K562 (cell line): ENCODE measurements at regions not wholly inside any gene's neighbourhood (a gene's known extent, or its start where the extent isn't known, plus 50 kb on each side); places are given as distances from the start of the nearest gene placed in this dataset.

Experiments
- ATAC-seq: fragments of 200-7000 bp; cut with Tn5 transposase; 3 replicates; pipeline ENCODE4 v1.9.1; 2020; ENCODE audit warnings: moderate library complexity
- BruUV-seq: library from RNA; stranded (reverse); fragments of 400-500 nt; replicated peaks from 2 replicates; lab custom pipeline; 2021; lab: Mats Ljungman, UMichigan
- CTCF ChIA-PET: fragments of 300-600 bp; formaldehyde crosslinking; extraction: SDS; loops from one replicate; lab custom pipeline; 2021; ENCODE audit warnings: low intra/inter-chr PET ratio; lab: Yijun Ruan, JAX
- POLR2A ChIA-PET: fragments of 300-600, 350-650 bp; sonication (Branson Sonifier 250); formaldehyde crosslinking; extraction: SDS; loops from one replicate; lab custom pipeline; 2021; ENCODE audit warnings: antibody characterized with exemption, inconsistent platforms; lab: Yijun Ruan, JAX
- DNase-seq, 4 experiments: peaks; one replicate each; pipeline versions ENCODE4 v3.0.0 to v3.0.0-alpha.2; 2011 to 2018; ENCODE audit warnings: low spot score in 3 of 4, mixed read lengths in 3 of 4; ENCODE audit errors: extremely low read depth in 1 of 4
- FAIRE-seq: peaks from 2 replicates; lab custom pipeline; 2011; peaks lifted over from hg19 to GRCh38; lab: Jason Lieb, UNC
- H2AFZ ChIP-seq: 2 replicates; pipeline ENCODE4 v1.6.0; 2011; ENCODE audit warnings: low read depth, low read length, control low read depth, inconsistent platforms
- H3K27ac ChIP-seq: fragments of 200-600 bp; 3 replicates; pipeline ENCODE4 v1.8.0; 2011; ENCODE audit warnings: low read depth, mild to moderate bottlenecking, control low read depth, inconsistent platforms, low read length, moderate library complexity, mixed read lengths; ENCODE audit errors: extremely low read depth
- H3K27me3 ChIP-seq, 2 experiments: fragments of 300-600 bp in 1 of 2; 2 replicates in 1 of 2; 3 replicates in 1 of 2; pipeline versions ENCODE4 v1.6.0 to v1.8.0; 2011; ENCODE audit warnings: inconsistent platforms in 2 of 2, low read length in 2 of 2, mild to moderate bottlenecking in 1 of 2, mixed read lengths in 1 of 2, moderate library complexity in 1 of 2; ENCODE audit not compliant: control insufficient read depth in 2 of 2, insufficient read depth in 2 of 2
- H3K36me3 ChIP-seq: fragments of 300-600 bp; 3 replicates; pipeline ENCODE4 v1.8.0; 2011; ENCODE audit warnings: mild to moderate bottlenecking, low read length, inconsistent platforms; ENCODE audit not compliant: control insufficient read depth, insufficient read depth
- H3K4me1 ChIP-seq, 2 experiments: fragments of 200-600 bp in 1 of 2; replicated peaks in 1 of 2; 2 replicates in 1 of 2; 3 replicates in 1 of 2; pipeline versions ENCODE4 v1.5.1 to v1.8.0; 2011; ENCODE audit warnings: inconsistent platforms in 2 of 2, low read length in 2 of 2, mild to moderate bottlenecking in 1 of 2, mixed read lengths in 1 of 2, moderate library complexity in 1 of 2; ENCODE audit not compliant: control insufficient read depth in 2 of 2, insufficient read depth in 2 of 2
- H3K4me2 ChIP-seq: 2 replicates; pipeline ENCODE4 v1.6.1; 2011; ENCODE audit warnings: low read length, control low read depth, inconsistent platforms, mixed read lengths; ENCODE audit not compliant: insufficient read depth
- H3K4me3 ChIP-seq: fragments of 200-600 bp; sonication (generic), shearing (Covaris generic); 2 replicates; pipeline ENCODE4 v1.5.1; 2016; ENCODE audit warnings: control low read depth, inconsistent platforms
- H3K79me2 ChIP-seq: fragments of 200-600 bp; 3 replicates; pipeline ENCODE4 v1.8.0; 2011; ENCODE audit warnings: low read length, inconsistent platforms; ENCODE audit not compliant: control insufficient read depth, insufficient read depth
- H3K9ac ChIP-seq, 2 experiments: 2 replicates each; pipeline versions ENCODE4 v1.6.0 to v1.6.1; 2011; ENCODE audit warnings: low read depth in 2 of 2, low read length in 2 of 2, control low read depth in 1 of 2, inconsistent platforms in 1 of 2, mild to moderate bottlenecking in 1 of 2, mixed read lengths in 1 of 2; ENCODE audit not compliant: insufficient read depth in 1 of 2
- H3K9me1 ChIP-seq: one replicate; pipeline ENCODE4 v1.6.0; 2011; ENCODE audit warnings: inconsistent platforms, mild to moderate bottlenecking, low read length, moderate library complexity; ENCODE audit not compliant: control insufficient read depth, insufficient read depth
- H3K9me3 ChIP-seq: replicated peaks from 2 replicates; pipeline ENCODE4 v1.5.1; 2011; ENCODE audit warnings: low read depth, low read length, inconsistent platforms; ENCODE audit not compliant: control insufficient read depth, insufficient read depth
- H4K20me1 ChIP-seq: replicated peaks from 2 replicates; pipeline ENCODE4 v1.6.1; 2011; ENCODE audit warnings: low read length, inconsistent platforms, mixed read lengths; ENCODE audit not compliant: control insufficient read depth, insufficient read depth
- ARID3B ChIP-seq: fragments of 250-450 bp; sonication (Bioruptor Pico); IDR thresholded peaks from 2 replicates; pipeline ENCODE4 v1.4.0; 2020; ENCODE audit warnings: borderline replicate concordance
- CREBBP ChIP-seq: IDR thresholded peaks from one replicate; pipeline ENCODE4 v1.6.1; 2012; ENCODE audit warnings: low read depth, mild to moderate bottlenecking, control low read depth, inconsistent platforms, low read length
- ERF ChIP-seq: fragments of 450-650 bp; formaldehyde crosslinking; IDR thresholded peaks from 2 replicates; pipeline ENCODE4 v1.4.0; 2020; ENCODE audit warnings: mild to moderate bottlenecking, mixed read lengths
- HEY1 ChIP-seq: fragments of 250-450 bp; sonication (Bioruptor Pico); IDR thresholded peaks from 2 replicates; pipeline ENCODE4 v1.5.0; 2020; ENCODE audit warnings: mild to moderate bottlenecking, moderate library complexity, borderline replicate concordance
- KLF1 ChIP-seq: fragments of 450-650 bp; IDR thresholded peaks from 2 replicates; pipeline ENCODE4 v1.6.1; 2016; ENCODE audit warnings: missing genetic modification characterization, missing compliant biosample characterization
- MCM5 ChIP-seq: fragments of 450-650 bp; IDR thresholded peaks from 2 replicates; pipeline ENCODE4 v1.6.1; 2016; ENCODE audit warnings: low read depth
- MEIS2 ChIP-seq: fragments of 450-650 bp; IDR thresholded peaks from 2 replicates; pipeline ENCODE4 v1.6.1; 2014; ENCODE audit warnings: mild to moderate bottlenecking; ENCODE audit not compliant: partially characterized antibody
- NCOA4 ChIP-seq: fragments of 450-650 bp; IDR thresholded peaks from 2 replicates; pipeline ENCODE4 v1.6.1; 2018; ENCODE audit warnings: mild to moderate bottlenecking; ENCODE audit not compliant: partially characterized antibody
- POLR3G ChIP-seq: IDR thresholded peaks from 2 replicates; pipeline ENCODE4 v1.6.1; 2011; ENCODE audit not compliant: insufficient read length, insufficient replicate concordance; ENCODE audit errors: extremely low read depth
- RAD21 ChIP-seq, 2 experiments: fragments of 250-450 bp in 1 of 2; fragments of 450-650 bp in 1 of 2; sonication (Bioruptor Pico) in 1 of 2; formaldehyde crosslinking in 1 of 2; IDR thresholded peaks in 1 of 2; conservative IDR thresholded peaks in 1 of 2; 2 replicates each; pipeline versions ENCODE4 v1.4.0 to v1.8.0; 2020 to 2022; ENCODE audit warnings: mild to moderate bottlenecking in 2 of 2, moderate library complexity in 1 of 2
- RBFOX2 ChIP-seq: fragments of 200-400 bp; formaldehyde crosslinking; IDR thresholded peaks from 2 replicates; pipeline ENCODE4 v1.6.1; 2017; ENCODE audit warnings: low read depth, mild to moderate bottlenecking, low read length, moderate library complexity
- SIN3A ChIP-seq, 2 experiments: fragments of 150-350 bp in 1 of 2; IDR thresholded peaks; 2 replicates each; pipeline ENCODE4 v1.6.1; 2011 to 2016; ENCODE audit warnings: borderline replicate concordance in 2 of 2, low read depth in 2 of 2, low read length in 2 of 2, mild to moderate bottlenecking in 2 of 2, moderate library complexity in 2 of 2; ENCODE audit not compliant: control insufficient read depth in 1 of 2
- SREBF1 ChIP-seq: fragments of 150-350 bp; IDR thresholded peaks from 2 replicates; pipeline ENCODE4 v1.6.1; 2014; ENCODE audit warnings: antibody characterized with exemption, low read depth, low read length, borderline replicate concordance
- U2AF2 ChIP-seq: fragments of 200-400 bp; formaldehyde crosslinking; optimal IDR thresholded peaks from 2 replicates; pipeline ENCODE3; 2017; ENCODE audit warnings: low read depth, mild to moderate bottlenecking, low read length
- XRCC5 ChIP-seq: fragments of 200-400 bp; formaldehyde crosslinking; IDR thresholded peaks from 2 replicates; pipeline ENCODE4 v1.6.1; 2017; ENCODE audit warnings: low read depth, mild to moderate bottlenecking, low read length
- ZFPM2 ChIP-seq: fragments of 250-450 bp; sonication (Bioruptor Pico); IDR thresholded peaks from 2 replicates; pipeline ENCODE4 v1.5.1; 2022; ENCODE audit warnings: mild to moderate bottlenecking
- ZNF140 ChIP-seq: fragments of 250-450 bp; sonication (Bioruptor Pico); IDR thresholded peaks from 2 replicates; pipeline ENCODE4 v1.8.0; 2021; ENCODE audit warnings: moderate library complexity, mild to moderate bottlenecking, inconsistent platforms
- ZNF57 ChIP-seq: fragments of 450-650 bp; formaldehyde crosslinking; IDR thresholded peaks from 2 replicates; pipeline ENCODE4 v1.4.0; 2020; ENCODE audit warnings: mild to moderate bottlenecking, moderate library complexity
- ZNF695 ChIP-seq: fragments of 450-650 bp; formaldehyde crosslinking; IDR thresholded peaks from 2 replicates; pipeline ENCODE4 v1.4.0; 2020; ENCODE audit warnings: mild to moderate bottlenecking, moderate library complexity
- WGBS: fragments of 100-300 bp; shearing (Covaris generic); methylation state at CpG from one replicate; pipeline ENCODE4 v1.1.6; 2016; ENCODE audit warnings: low coverage, mixed read lengths; ENCODE audit not compliant: insufficient coverage; ENCODE audit errors: missing lambda C conversion rate; 5-methylcytosine and 5-hydroxymethylcytosine counted together
- in situ Hi-C: fragments of 300-500 bp; cut with MboI; formaldehyde crosslinking; loops from 4 replicates; pipeline ENCODE4 v1.15.0; 2018; ENCODE audit warnings: inconsistent platforms, mixed read lengths
- intact Hi-C: fragments of 100-400 bp; cut with micrococcal nuclease; formaldehyde crosslinking; loops from 2 replicates; pipeline ENCODE4 v1.14.2; 2022

GRCh38 chr10:108812296-108812695 lies 1111.0 kb downstream of the XPNPEP1 start:
- FAIRE-seq: no peak
- in situ Hi-C loops: no loop called here
- intact Hi-C loops: no loop called here
- H3K4me2 ChIP-seq: no peak overlapping the region
- no peak for ATAC-seq
- H3K4me1 ChIP-seq: no peaks in the 10 kb centered on the region
- H3K9me3 ChIP-seq: no peaks in the 10 kb centered on the region
- H3K36me3 ChIP-seq: no peaks in the 10 kb centered on the region
- BruUV-seq: no TSS peak
- H2AFZ ChIP-seq: no peak overlapping the region
- H3K9me1 ChIP-seq: no peaks in the 10 kb centered on the region
- DNase-seq: no peak
- H3K27me3 ChIP-seq: no peaks in the 10 kb centered on the region
- TF ChIP-seq U2AF2: no peak
- no peak for TF ChIP-seq RAD21 (CRISPR knock-in tag; conservative IDR thresholded peaks at IDR 0.05 in 1 of 2, IDR thresholded peaks at IDR 0.05 in 1 of 2)
- no peak for TF ChIP-seq SREBF1
- no peak for TF ChIP-seq ZFPM2 (CRISPR knock-in tag)
- TF ChIP-seq KLF1 (tag): no peak
- TF ChIP-seq MEIS2: no peak
- no peak for TF ChIP-seq XRCC5
- TF ChIP-seq ERF (CRISPR knock-in tag): no peak
- TF ChIP-seq ZNF57: no peak
- TF ChIP-seq ZNF695: no peak
- no peak for TF ChIP-seq RBFOX2
- TF ChIP-seq CREBBP: no peak
- TF ChIP-seq HEY1 (CRISPR knock-in tag): no peak
- no peak for TF ChIP-seq NCOA4
- TF ChIP-seq SIN3A (IDR thresholded peaks at IDR 0.05; ENCODE audit: borderline replicate concordance in 2 of 2, control insufficient read depth in 1 of 2, low read depth in 2 of 2, low read length in 2 of 2): no peak
- no peak for TF ChIP-seq ARID3B (CRISPR knock-in tag)
- no peak for TF ChIP-seq POLR3G
- no peak for TF ChIP-seq MCM5
- TF ChIP-seq ZNF140 (CRISPR knock-in tag): no peak
- no peak overlapping the region for H3K27ac ChIP-seq
- no peak overlapping the region for H3K4me3 ChIP-seq
- no peaks in the 10 kb centered on the region for H3K79me2 ChIP-seq
- H3K9ac ChIP-seq: no peak overlapping the region
- ChIA-PET POLR2A (no interaction called here), CTCF (no interaction called here)
- WGBS: 0% methylated on average over 1 of the region's 1 CpG
- H4K20me1 ChIP-seq: no peaks in the 10 kb centered on the region
